Mucosa of rectum (tissue), 2 donors: ENCODE measurements at regions not wholly inside any gene's neighbourhood (a gene's known extent, or its start where the extent isn't known, plus 50 kb on each side); places are given as distances from the start of the nearest gene placed in this dataset.

Experiments
- H3K27ac ChIP-seq, 2 donors: one replicate each; pipeline ENCODE4 v1.7.0; 2013; ENCODE audit warnings: inconsistent platforms in 2 of 2, low read depth in 2 of 2, low read length in 2 of 2
- H3K27me3 ChIP-seq, 2 donors: one replicate each; pipeline ENCODE4 v1.7.0; 2013; ENCODE audit warnings: low read length in 2 of 2; ENCODE audit not compliant: control insufficient read depth in 2 of 2, insufficient read depth in 2 of 2
- H3K36me3 ChIP-seq, 2 donors: one replicate each; pipeline ENCODE4 v1.7.0; 2013; ENCODE audit warnings: low read length in 2 of 2; ENCODE audit not compliant: control insufficient read depth in 2 of 2, insufficient read depth in 2 of 2
- H3K4me1 ChIP-seq, 2 donors: one replicate each; pipeline ENCODE4 v1.7.0; 2013; ENCODE audit warnings: low read length in 2 of 2, mild to moderate bottlenecking in 1 of 2; ENCODE audit not compliant: control insufficient read depth in 2 of 2, insufficient read depth in 2 of 2
- H3K4me3 ChIP-seq, 2 donors: one replicate each; pipeline ENCODE4 v1.7.0; 2013; ENCODE audit warnings: low read length in 2 of 2
- H3K9ac ChIP-seq, 2 donors: one replicate each; pipeline ENCODE4 v1.7.0; 2013; ENCODE audit warnings: low read length in 2 of 2, low read depth in 1 of 2, mild to moderate bottlenecking in 1 of 2
- H3K9me3 ChIP-seq, 2 donors: one replicate each; pipeline ENCODE4 v1.7.0; 2013; ENCODE audit warnings: low read length in 2 of 2; ENCODE audit not compliant: control insufficient read depth in 2 of 2
- donor health status: healthy.
- donor health status: Normal muscosa, but diverticular disease.

- no peak overlapping the region for H3K4me3 ChIP-seq
- H3K27ac ChIP-seq = no peak overlapping the region
- H3K9ac ChIP-seq = no peak overlapping the region
- H3K36me3 ChIP-seq = no peaks in the 10 kb centered on the region
- H3K4me1 ChIP-seq = peaks cover 0 to 3% of the 10 kb centered on the region in 2 donors
- no peaks in the 10 kb centered on the region for H3K27me3 ChIP-seq
- no peaks in the 10 kb centered on the region for H3K9me3 ChIP-seq
Measured at GRCh38 chr15:58257776-58258325, 119.7 kb downstream of the AQP9 start.

- Histone ChIP-seq H3K4me3 (no peak overlapping the region), H3K36me3 (no peaks in the 10 kb centered on the region), H3K9me3 (no peaks in the 10 kb centered on the region), H3K9ac (no peak overlapping the region), H3K27me3 (no peaks in the 10 kb centered on the region), H3K4me1 (peaks cover 0 to 3% of the 10 kb centered on the region in 2 donors), H3K27ac (no peak overlapping the region)
Measured at GRCh38 chr15:58258501-58259292, 120.5 kb downstream of the AQP9 start.

- H3K27ac ChIP-seq = no peak overlapping the region
- H3K9ac ChIP-seq = no peak overlapping the region
- no peaks in the 10 kb centered on the region for H3K9me3 ChIP-seq
- H3K27me3 ChIP-seq = no peaks in the 10 kb centered on the region
- no peak overlapping the region for H3K4me3 ChIP-seq
- peaks cover 0 to 3% of the 10 kb centered on the region in 2 donors for H3K4me1 ChIP-seq
- H3K36me3 ChIP-seq = no peaks in the 10 kb centered on the region
Measured at GRCh38 chr15:58260205-58260724, 122.1 kb downstream of the AQP9 start.

GRCh38 chr15:58260725-58261267, 122.6 kb downstream of the AQP9 start:
- H3K27ac ChIP-seq = no peak overlapping the region
- peaks cover 0 to 3% of the 10 kb centered on the region in 2 donors for H3K4me1 ChIP-seq
- H3K4me3 ChIP-seq = no peak overlapping the region
- H3K9me3 ChIP-seq = no peaks in the 10 kb centered on the region
- no peaks in the 10 kb centered on the region for H3K36me3 ChIP-seq
- H3K9ac ChIP-seq = no peak overlapping the region
- H3K27me3 ChIP-seq = no peaks in the 10 kb centered on the region

GRCh38 chr15:58261368-58261767, 123.2 kb downstream of the AQP9 start:
- Histone ChIP-seq H3K9me3 (no peaks in the 10 kb centered on the region), H3K27ac (no peak overlapping the region), H3K27me3 (no peaks in the 10 kb centered on the region), H3K9ac (no peak overlapping the region), H3K36me3 (no peaks in the 10 kb centered on the region), H3K4me1 (peaks cover 0 to 3% of the 10 kb centered on the region in 2 donors), H3K4me3 (no peak overlapping the region)

- Histone ChIP-seq H3K9ac (no peak overlapping the region), H3K9me3 (no peaks in the 10 kb centered on the region), H3K36me3 (no peaks in the 10 kb centered on the region), H3K4me1 (peaks cover 0 to 3% of the 10 kb centered on the region in 2 donors), H3K27ac (no peak overlapping the region), H3K4me3 (no peak overlapping the region), H3K27me3 (no peaks in the 10 kb centered on the region)
Measured at GRCh38 chr15:58264053-58264971, 126.1 kb downstream of the AQP9 start.

- H3K36me3 ChIP-seq = no peaks in the 10 kb centered on the region
- no peak overlapping the region for H3K27ac ChIP-seq
- no peaks in the 10 kb centered on the region for H3K27me3 ChIP-seq
- no peaks in the 10 kb centered on the region for H3K9me3 ChIP-seq
- no peak overlapping the region for H3K9ac ChIP-seq
- H3K4me1 ChIP-seq = peaks cover 0 to 4% of the 10 kb centered on the region in 2 donors
- H3K4me3 ChIP-seq = no peak overlapping the region
Measured at GRCh38 chr15:58267051-58267450, 128.9 kb downstream of the AQP9 start.

GRCh38 chr15:58268746-58269267, 130.6 kb downstream of the AQP9 start:
- no peak overlapping the region for H3K9ac ChIP-seq
- no peak overlapping the region for H3K4me3 ChIP-seq
- no peaks in the 10 kb centered on the region for H3K27me3 ChIP-seq
- no peaks in the 10 kb centered on the region for H3K9me3 ChIP-seq
- no peaks in the 10 kb centered on the region for H3K36me3 ChIP-seq
- peaks cover 0 to 4% of the 10 kb centered on the region in 2 donors for H3K4me1 ChIP-seq
- H3K27ac ChIP-seq = no peak overlapping the region

- no peak overlapping the region for H3K27ac ChIP-seq
- peak overlapping the region in 1 of 2 donors; percentile 47 for H3K9ac ChIP-seq
- H3K4me3 ChIP-seq = peak overlapping the region in 1 of 2 donors; percentile 37
- H3K36me3 ChIP-seq = no peaks in the 10 kb centered on the region
- peaks cover 0 to 4% of the 10 kb centered on the region in 2 donors for H3K4me1 ChIP-seq
- no peaks in the 10 kb centered on the region for H3K27me3 ChIP-seq
- H3K9me3 ChIP-seq = no peaks in the 10 kb centered on the region
Measured at GRCh38 chr15:58269455-58270414, 131.6 kb downstream of the AQP9 start.
